Body of pancreas (tissue), 4 donors: ENCODE measurements at regions not wholly inside any gene's neighbourhood (a gene's known extent, or its start where the extent isn't known, plus 50 kb on each side); places are given as distances from the start of the nearest gene placed in this dataset.

ENCODE experiments used
- CTCF ChIP-seq, 7 experiments: fragments of 450-650 bp in 4 of 7; fragments of 200-600 bp in 3 of 7; sonication (generic) in 3 of 7; IDR thresholded peaks; one replicate each; pipeline ENCODE4 v1.5.1; 2016 to 2019; ENCODE audit warnings: antibody characterized with exemption in 7 of 7
- POLR2A ChIP-seq, 3 donors: fragments of 450-650 bp; IDR thresholded peaks; one replicate each; pipeline ENCODE4 v1.6.1; 2016; ENCODE audit warnings: antibody characterized with exemption in 3 of 3, mild to moderate bottlenecking in 2 of 3

- no peak for TF ChIP-seq CTCF (IDR thresholded peaks at IDR 0.05)
- no peak for TF ChIP-seq POLR2A (IDR thresholded peaks at IDR 0.05)
Measured at GRCh38 chr5:1641041-1641440, 117.3 kb upstream of the LPCAT1 start.
